ENCODE measurements at regions not wholly inside any gene's neighbourhood (a gene's known extent, or its start where the extent isn't known, plus 50 kb on each side); places are given as distances from the start of the nearest gene placed in this dataset.

- TF ChIP-seq CTCF (IDR thresholded peaks at IDR 0.05; ENCODE audit: low read depth, low read length, missing input control) (no peak), ATF3 (IDR thresholded peaks at IDR 0.05) (no peak), SP1 (IDR thresholded peaks at IDR 0.05) (no peak), GABPA (IDR thresholded peaks at IDR 0.05 in 1 of 2, conservative IDR thresholded peaks at IDR 0.05 in 1 of 2) (no peak)
Measured at GRCh38 chr5:60445921-60446320, 254.0 kb downstream of the DEPDC1B start.

All from liver (tissue), 3 donors.